ENCODE measurements at regions not wholly inside any gene's neighbourhood (a gene's known extent, or its start where the extent isn't known, plus 50 kb on each side); places are given as distances from the start of the nearest gene placed in this dataset.
"Not testable (repeated sequence)": the region's sequence is repeated elsewhere in the genome, so short reads cannot be mapped to it uniquely, and the experiment has no call there.

DNA sequence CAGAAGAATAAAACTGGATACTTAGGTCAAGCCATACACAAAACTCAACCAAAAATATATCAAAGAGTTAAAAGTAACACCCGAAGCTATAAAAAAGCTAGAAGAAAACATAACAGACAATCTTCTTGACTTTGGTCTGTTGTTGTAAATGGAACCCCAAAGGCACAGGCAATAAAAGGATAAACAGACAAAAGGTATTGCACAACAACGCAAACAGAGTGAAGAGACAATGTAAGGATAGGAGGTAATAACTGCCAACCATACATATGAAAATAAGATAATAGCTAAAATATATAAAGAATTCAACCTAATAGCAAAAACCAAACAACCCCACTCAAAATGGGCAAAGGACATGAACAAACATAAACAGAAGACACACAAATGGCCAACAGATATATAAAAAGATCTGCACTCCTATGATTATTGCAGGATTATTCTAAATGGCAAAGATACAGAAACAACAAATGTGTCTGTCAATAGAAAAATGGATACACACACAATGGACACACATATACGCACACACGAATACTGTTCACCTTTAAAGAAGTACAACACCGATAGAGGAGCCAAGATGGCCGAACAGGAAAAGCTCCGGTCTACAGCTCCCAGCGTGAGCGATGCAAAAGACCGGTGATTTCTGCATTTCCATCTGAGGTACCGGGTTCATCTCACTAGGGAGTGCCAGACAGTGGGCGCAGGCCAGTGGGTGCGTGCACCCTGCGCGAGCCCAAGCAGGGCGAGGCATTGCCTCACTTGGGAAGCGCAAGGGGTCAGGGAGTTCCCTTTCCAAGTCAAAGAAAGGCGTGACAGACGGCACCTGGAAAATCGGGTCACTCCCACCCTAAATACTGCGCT is 1137.1 kb downstream of the FSCB start:
- no peak for DNase-seq

GRCh38 chr14:43362586-43362985 is 1144.5 kb downstream of the FSCB start:
- DNase-seq, result no peak

- no peak for DNase-seq
These were observed 1145.3 kb downstream of the FSCB start for GRCh38 chr14:43361751-43362150.

GRCh38 chr14:43360239-43360638 is 1146.8 kb downstream of the FSCB start:
- no peak for DNase-seq

GRCh38 chr14:43359317-43359716 is 1147.8 kb downstream of the FSCB start:
- no peak for DNase-seq

GRCh38 chr14:43356979-43357545 is 1150.0 kb downstream of the FSCB start:
- DNase-seq, result no peak

DNA sequence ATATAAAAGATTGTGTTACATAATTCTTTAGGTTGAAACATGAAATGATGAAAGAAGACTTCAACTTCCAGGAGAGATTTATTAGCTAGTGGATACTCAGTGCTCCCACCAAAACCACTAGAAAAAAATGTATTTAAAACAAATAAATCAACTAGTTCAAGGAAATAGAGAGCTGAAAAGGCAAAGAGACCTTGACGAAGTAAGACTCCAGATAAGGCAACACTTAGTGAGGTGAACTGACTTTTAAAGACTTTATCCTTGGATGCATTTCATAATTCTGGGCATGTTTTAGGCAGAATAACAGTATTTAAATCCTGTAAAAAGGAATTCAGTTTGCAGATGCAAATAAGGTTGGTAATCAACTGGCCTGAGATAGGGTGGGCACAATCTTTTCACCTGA is 1150.7 kb downstream of the FSCB start:
- DNase-seq, result no peak

DNA sequence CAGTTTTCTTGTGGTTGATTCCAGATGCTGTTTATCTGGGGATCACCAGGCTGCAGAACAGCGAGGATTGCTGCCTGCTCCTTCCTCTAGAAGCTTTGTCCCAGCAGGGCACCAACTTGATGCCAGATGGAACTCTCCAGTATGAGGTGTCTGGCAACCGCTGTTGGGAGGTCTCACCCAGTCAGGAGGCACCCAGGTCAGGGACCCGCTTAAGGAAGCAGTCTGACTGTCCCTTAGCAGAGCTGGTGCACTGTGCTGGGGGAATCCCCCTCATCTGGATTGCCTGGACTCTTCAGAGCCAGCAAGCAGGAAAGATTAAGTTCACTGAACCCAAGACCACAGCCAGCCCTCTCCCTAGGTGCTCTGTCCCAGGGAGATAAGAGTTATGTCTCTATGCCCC is 1165.2 kb downstream of the FSCB start:
- DNase-seq, result no peak

DNA sequence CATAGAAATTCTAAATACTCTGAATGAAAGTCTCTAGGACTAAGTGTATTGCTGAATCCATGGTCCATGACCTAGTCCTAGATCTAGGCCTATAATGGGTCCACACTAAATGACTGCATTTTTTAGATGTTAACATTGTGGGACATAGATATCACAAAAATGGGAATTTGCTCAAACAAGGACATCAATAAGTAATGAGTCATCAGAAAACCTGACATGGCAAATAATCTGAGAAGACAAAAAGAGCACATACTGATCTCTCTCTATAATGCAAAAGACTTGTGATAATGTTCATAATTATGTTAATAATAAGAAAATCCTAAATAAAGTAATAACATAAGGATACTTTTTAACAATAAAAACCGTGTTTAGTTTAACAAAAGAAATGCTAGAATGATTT is 1168.4 kb downstream of the FSCB start:
- no peak for DNase-seq

DNA sequence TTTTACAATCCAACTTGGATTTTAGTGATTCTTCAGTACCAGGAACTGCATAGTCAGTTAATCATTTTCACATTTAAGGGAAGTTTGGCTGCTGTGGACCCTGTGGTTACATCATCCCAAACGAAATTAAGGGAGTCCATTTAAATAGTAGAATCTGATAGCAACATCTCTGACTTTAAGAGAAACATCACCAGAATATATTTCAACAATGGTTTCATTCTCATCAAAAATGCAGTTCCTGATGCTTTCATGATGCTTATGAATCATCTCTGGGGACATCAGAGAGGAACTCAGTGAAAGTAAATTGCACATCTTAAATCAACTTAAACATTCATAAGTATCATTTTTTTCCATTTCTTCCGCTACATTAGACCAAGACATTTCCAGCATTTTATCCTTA is 1170.7 kb downstream of the FSCB start:
- DNase-seq, result no peak

DNA sequence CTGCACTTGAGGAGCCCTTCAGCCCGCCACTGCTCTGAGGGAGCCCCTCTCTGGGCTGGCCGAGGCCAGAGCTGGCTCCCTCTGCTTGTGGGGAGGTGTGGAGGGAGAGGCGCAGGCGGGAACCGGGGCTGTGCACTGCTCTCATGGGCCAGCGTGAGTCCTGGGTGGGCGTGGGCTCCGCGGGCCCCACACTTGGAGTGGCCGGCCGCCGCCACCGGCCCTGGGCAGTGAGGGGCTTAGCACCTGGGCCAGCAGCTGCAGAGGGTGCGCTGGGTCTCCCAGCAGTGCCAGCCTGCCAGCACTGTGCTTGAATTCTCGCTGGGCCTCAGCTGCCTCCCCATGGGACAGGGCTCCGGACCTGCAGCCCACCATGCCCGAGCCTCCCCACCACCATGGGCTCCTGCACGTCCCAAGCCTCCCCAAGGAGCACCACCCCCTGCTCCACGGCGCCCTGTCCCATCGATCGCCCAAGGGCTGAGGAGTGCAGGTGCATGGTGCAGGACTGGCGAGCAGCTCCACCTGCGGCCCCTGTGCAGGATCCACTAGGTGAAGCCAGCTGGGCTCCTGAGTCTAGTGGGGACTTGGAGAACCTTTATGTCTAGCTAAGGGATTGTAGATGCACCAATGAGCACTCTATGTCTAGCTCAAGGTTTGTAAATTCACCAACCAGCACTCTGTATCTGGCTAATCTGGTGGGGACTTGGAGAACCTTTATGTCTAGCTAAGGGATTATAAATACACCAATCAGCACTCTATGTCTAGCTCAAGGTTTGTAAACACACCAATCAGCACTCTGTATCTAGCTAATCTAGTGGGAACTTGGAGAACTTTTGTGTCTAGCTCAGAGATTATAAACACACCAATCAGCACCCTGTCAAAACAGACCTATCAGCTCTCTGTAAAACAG is 1180.3 kb downstream of the FSCB start:
- DNase-seq, result not testable (repeated sequence)

GRCh38 chr14:43316427-43316826 is 1190.7 kb downstream of the FSCB start:
- DNase-seq, result no peak

- DNase-seq, result no peak
These were observed 1193.4 kb downstream of the FSCB start for GRCh38 chr14:43313719-43314118.

GRCh38 chr14:43308421-43309110 is 1198.5 kb downstream of the FSCB start:
- no peak for DNase-seq

DNA sequence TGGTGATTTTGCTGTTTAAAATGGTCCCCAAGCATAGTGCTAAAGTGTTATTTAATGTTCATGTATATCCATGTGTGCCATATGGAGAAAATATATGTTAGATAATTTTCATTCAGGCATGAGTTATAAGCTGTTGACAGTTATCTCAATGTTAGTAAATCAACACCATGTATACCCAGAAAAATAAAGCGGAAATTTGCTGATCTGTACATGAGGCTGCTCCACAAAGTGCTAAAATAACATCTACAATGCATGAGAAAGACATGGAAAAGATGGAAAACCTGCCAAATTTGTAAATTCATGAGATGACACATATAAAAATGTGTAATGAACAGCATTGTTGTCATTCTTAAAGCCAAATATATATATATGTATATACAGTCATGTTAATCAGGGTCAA is 1199.2 kb downstream of the FSCB start:
- DNase-seq, result no peak

DNA sequence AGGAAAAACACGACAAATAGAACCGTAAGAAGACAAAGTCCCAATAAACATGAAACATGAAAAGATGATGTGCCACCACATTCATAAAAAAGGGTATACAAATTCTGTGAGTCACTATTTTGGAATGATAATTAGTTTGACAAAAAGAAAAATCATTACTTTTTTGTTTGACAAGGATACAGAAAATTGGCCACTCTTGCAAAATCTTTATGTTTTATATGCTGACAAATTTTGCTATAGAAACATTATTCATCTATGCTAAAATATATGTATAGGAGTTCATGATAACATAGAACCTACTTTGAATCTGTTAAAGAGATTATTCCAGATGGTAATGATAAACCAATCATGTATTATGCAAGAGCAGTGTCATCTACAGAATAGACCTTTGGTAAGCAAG is 1201.0 kb downstream of the FSCB start:
- DNase-seq, result no peak

DNA sequence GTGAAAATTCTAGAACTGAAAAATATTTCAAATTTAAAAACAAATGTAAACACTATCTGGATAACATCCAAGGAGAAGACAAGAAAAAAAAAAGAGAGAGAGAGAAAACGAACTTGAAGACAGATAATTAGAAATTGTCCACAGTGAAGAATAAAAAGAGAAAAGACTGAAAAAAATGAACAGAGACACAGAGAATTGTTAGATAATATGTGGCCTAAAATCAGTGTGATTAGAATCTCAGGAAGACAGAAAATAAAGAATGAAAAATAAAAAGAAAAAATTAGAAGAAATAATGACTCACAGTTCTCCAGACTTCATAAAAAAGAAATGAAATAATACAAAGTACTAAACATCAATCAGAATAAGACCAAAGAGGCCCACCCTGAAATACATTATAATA is 1209.3 kb downstream of the FSCB start:
- no peak for DNase-seq

GRCh38 chr14:43296061-43296460 is 1211.0 kb downstream of the FSCB start:
- not testable (repeated sequence) for DNase-seq

GRCh38 chr14:43285575-43285974 is 1221.5 kb downstream of the FSCB start:
- no peak for DNase-seq

- no peak for DNase-seq
These were observed 1247.0 kb downstream of the FSCB start for GRCh38 chr14:43260056-43260455.

GRCh38 chr14:43258396-43258795 is 1248.7 kb downstream of the FSCB start:
- no peak for DNase-seq

GRCh38 chr14:43256996-43257395 is 1250.1 kb downstream of the FSCB start:
- DNase-seq, result not testable (repeated sequence)

GRCh38 chr14:43252866-43253265 is 1254.2 kb downstream of the FSCB start:
- DNase-seq, result no peak
